ENCODE measurements at regions not wholly inside any gene's neighbourhood (a gene's known extent, or its start where the extent isn't known, plus 50 kb on each side); places are given as distances from the start of the nearest gene placed in this dataset.

DNA sequence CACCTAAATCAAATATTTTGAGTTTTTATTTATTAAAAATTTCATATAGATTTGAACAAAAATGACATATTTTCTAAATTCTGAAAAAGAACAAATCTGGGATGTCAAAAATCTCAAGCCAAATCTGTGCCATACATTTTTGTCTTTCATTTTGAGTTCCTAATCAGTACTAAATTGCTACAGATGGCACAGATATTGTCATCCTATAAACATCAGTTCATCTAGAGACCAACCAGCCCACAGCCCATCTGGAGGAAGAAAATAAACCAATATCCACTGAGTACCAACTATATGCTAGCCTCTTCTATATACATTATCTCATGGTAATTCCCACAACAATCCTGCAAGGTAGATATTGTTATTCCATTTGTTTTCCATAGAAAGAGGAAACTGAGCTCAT is 156.8 kb upstream of the ATP1B1 start:
- TF ChIP-seq POLR2AphosphoS5 (IDR thresholded peaks at IDR 0.05; ENCODE audit: low read depth, low read length) (no peak), POLR2A (IDR thresholded peaks at IDR 0.05; ENCODE audit: low read depth, low read length) (no peak)
